HepG2 (cell line): ENCODE measurements at regions not wholly inside any gene's neighbourhood (a gene's known extent, or its start where the extent isn't known, plus 50 kb on each side); places are given as distances from the start of the nearest gene placed in this dataset.

ENCODE experiments used
- ATAC-seq: fragments of 200-7000 bp; cut with Tn5 transposase; 3 replicates; pipeline ENCODE4 v1.9.1; 2020; ENCODE audit warnings: mild to moderate bottlenecking, moderate library complexity
- BruUV-seq: library from RNA; stranded (reverse); fragments of 400-500 nt; replicated peaks from 2 replicates; lab custom pipeline; 2021; lab: Mats Ljungman, UMichigan
- CTCF ChIA-PET: fragments of 300-600 bp; formaldehyde crosslinking; extraction: SDS; loops from one replicate; lab custom pipeline; 2021; ENCODE audit warnings: low total read pairs, inconsistent platforms, low intra/inter-chr PET ratio; lab: Yijun Ruan, JAX
- POLR2A ChIA-PET: fragments of 350-600 bp; sonication (Branson Sonifier 250); formaldehyde crosslinking; loops from one replicate; lab custom pipeline; 2020; ENCODE audit warnings: antibody characterized with exemption, inconsistent platforms; lab: Yijun Ruan, JAX
- DNase-seq: peaks from one replicate; pipeline ENCODE4 v3.0.0-alpha.2; 2015; ENCODE audit warnings: low spot score
- FAIRE-seq: peaks from 3 replicates; lab custom pipeline; 2011; peaks lifted over from hg19 to GRCh38; lab: Jason Lieb, UNC
- H2AFZ ChIP-seq: one replicate; pipeline ENCODE4 v1.6.1; 2011; ENCODE audit warnings: low read length, inconsistent platforms
- H3K27ac ChIP-seq: fragments of 300-600 bp; 3 replicates; pipeline ENCODE4 v1.8.0; 2011; ENCODE audit warnings: mixed run types, mild to moderate bottlenecking, mixed read lengths, low read length, inconsistent platforms; ENCODE audit not compliant: insufficient read depth; ENCODE audit errors: extremely low read length
- H3K27me3 ChIP-seq, 2 experiments: fragments of 200-600 bp in 1 of 2; 2 replicates in 1 of 2; 3 replicates in 1 of 2; pipeline versions ENCODE4 v1.6.0 to v1.8.0; 2011; ENCODE audit warnings: low read length in 2 of 2, mild to moderate bottlenecking in 2 of 2, moderate library complexity in 2 of 2, inconsistent platforms in 1 of 2; ENCODE audit not compliant: insufficient read depth in 2 of 2, control insufficient read depth in 1 of 2
- H3K36me3 ChIP-seq, 2 experiments: fragments of 200-600 bp in 1 of 2; replicated peaks in 1 of 2; 2 replicates in 1 of 2; 3 replicates in 1 of 2; pipeline versions ENCODE4 v1.5.1 to v1.8.0; 2011; ENCODE audit warnings: low read length in 2 of 2, inconsistent platforms in 1 of 2; ENCODE audit not compliant: insufficient read depth in 2 of 2, control insufficient read depth in 1 of 2
- H3K4me1 ChIP-seq: 2 replicates; pipeline ENCODE4 v1.5.1; 2012; ENCODE audit warnings: low read length, inconsistent platforms; ENCODE audit not compliant: insufficient read depth
- H3K4me2 ChIP-seq: 2 replicates; pipeline ENCODE4 v1.6.0; 2011; ENCODE audit warnings: low read depth, low read length, inconsistent platforms
- H3K4me3 ChIP-seq, 3 experiments: fragments of 200-600 bp in 1 of 3; sonication (generic), shearing (Covaris generic) in 1 of 3; replicated peaks in 1 of 3; 2 replicates each; pipeline ENCODE4 v1.5.1; 2011 to 2016; ENCODE audit warnings: low read length in 3 of 3, inconsistent platforms in 2 of 3, low read depth in 2 of 3, mild to moderate bottlenecking in 2 of 3, control low read depth in 1 of 3, mixed read lengths in 1 of 3; ENCODE audit not compliant: insufficient read depth in 1 of 3
- H3K79me2 ChIP-seq: one replicate; pipeline ENCODE4 v1.6.1; 2011; ENCODE audit warnings: low read length, inconsistent platforms; ENCODE audit not compliant: insufficient read depth
- H3K9ac ChIP-seq: 2 replicates; pipeline ENCODE4 v1.6.0; 2011; ENCODE audit warnings: mild to moderate bottlenecking, low read depth, low read length, inconsistent platforms; ENCODE audit not compliant: insufficient read depth
- H3K9me3 ChIP-seq: 2 replicates; pipeline ENCODE4 v1.5.1; 2012; ENCODE audit warnings: mild to moderate bottlenecking, low read length
- H4K20me1 ChIP-seq: 2 replicates; pipeline ENCODE4 v1.6.0; 2011; ENCODE audit warnings: inconsistent platforms, mild to moderate bottlenecking, low read length, moderate library complexity; ENCODE audit not compliant: insufficient read depth
- CBX1 ChIP-seq: IDR thresholded peaks from one replicate; pipeline ENCODE4 v1.6.1; 2016; ENCODE audit warnings: antibody characterized with exemption, low read depth
- EEA1 ChIP-seq: sonication (generic); formaldehyde crosslinking; IDR thresholded peaks from 2 replicates; pipeline ENCODE4 v1.5.1; 2020; ENCODE audit warnings: mild to moderate bottlenecking, missing genetic modification reagents, borderline replicate concordance
- ESRRA ChIP-seq: sonication (generic); formaldehyde crosslinking; IDR thresholded peaks from 2 replicates; pipeline ENCODE4 v1.5.1; 2020; ENCODE audit warnings: mild to moderate bottlenecking, low read depth, missing genetic modification reagents
- HMG20B ChIP-seq: conservative IDR thresholded peaks from 2 replicates; pipeline ENCODE4 v1.6.1; 2016; ENCODE audit warnings: missing genetic modification reagents, missing compliant biosample characterization
- NFE2L1 ChIP-seq: sonication (generic); formaldehyde crosslinking; IDR thresholded peaks from 2 replicates; pipeline ENCODE4 v1.4.0; 2020; ENCODE audit warnings: missing genetic modification reagents, mild to moderate bottlenecking, borderline replicate concordance
- ZNF143 ChIP-seq: sonication (generic); formaldehyde crosslinking; IDR thresholded peaks from 2 replicates; pipeline ENCODE4 v1.4.0; 2020; ENCODE audit warnings: missing genetic modification reagents
- ZNF563 ChIP-seq: sonication (generic); formaldehyde crosslinking; IDR thresholded peaks from 2 replicates; pipeline ENCODE4 v1.8.0; 2022; ENCODE audit warnings: mild to moderate bottlenecking, moderate library complexity, missing genetic modification reagents
- ZNF761 ChIP-seq: sonication (generic); formaldehyde crosslinking; conservative IDR thresholded peaks from 2 replicates; pipeline ENCODE4 v1.4.0; 2020; ENCODE audit warnings: mild to moderate bottlenecking, missing genetic modification reagents
- ZSCAN31 ChIP-seq: sonication (generic); formaldehyde crosslinking; IDR thresholded peaks from 2 replicates; pipeline ENCODE4 v1.5.0; 2020; ENCODE audit warnings: low read depth, mild to moderate bottlenecking, missing genetic modification reagents
- WGBS: methylation state at CpG from one replicate; pipeline ENCODE4 v1.1.6; 2017; ENCODE audit warnings: low lambda C conversion rate; 5-methylcytosine and 5-hydroxymethylcytosine counted together
- in situ Hi-C: cut with HindIII; loops from 2 replicates; pipeline ENCODE4 v1.10.0; 2017; ENCODE audit warnings: low pct_unique_long_range_greater_than_20kb; ENCODE audit not compliant: extremely low pct_ligation_motif_present
- intact Hi-C: fragments of 100-400 bp; cut with micrococcal nuclease; formaldehyde crosslinking; loops from one replicate; pipeline ENCODE4 v1.10.0; 2022; ENCODE audit not compliant: unreplicated experiment
- TF ChIP-seq, protein P1 (sequence below): sonication (generic); formaldehyde crosslinking; IDR thresholded peaks from 2 replicates; pipeline ENCODE4 v1.9.0; 2021; ENCODE audit warnings: missing genetic modification reagents, borderline replicate concordance
- TF ChIP-seq, protein P2 (sequence below): sonication (generic); formaldehyde crosslinking; IDR thresholded peaks from 2 replicates; pipeline ENCODE4 v1.5.1; 2020; ENCODE audit warnings: missing genetic modification reagents, mild to moderate bottlenecking, borderline replicate concordance
- TF ChIP-seq, protein P3 (sequence below): sonication (generic); formaldehyde crosslinking; IDR thresholded peaks from 2 replicates; pipeline ENCODE4 v1.5.1; 2020; ENCODE audit warnings: mild to moderate bottlenecking, missing genetic modification reagents, moderate library complexity

DNA sequence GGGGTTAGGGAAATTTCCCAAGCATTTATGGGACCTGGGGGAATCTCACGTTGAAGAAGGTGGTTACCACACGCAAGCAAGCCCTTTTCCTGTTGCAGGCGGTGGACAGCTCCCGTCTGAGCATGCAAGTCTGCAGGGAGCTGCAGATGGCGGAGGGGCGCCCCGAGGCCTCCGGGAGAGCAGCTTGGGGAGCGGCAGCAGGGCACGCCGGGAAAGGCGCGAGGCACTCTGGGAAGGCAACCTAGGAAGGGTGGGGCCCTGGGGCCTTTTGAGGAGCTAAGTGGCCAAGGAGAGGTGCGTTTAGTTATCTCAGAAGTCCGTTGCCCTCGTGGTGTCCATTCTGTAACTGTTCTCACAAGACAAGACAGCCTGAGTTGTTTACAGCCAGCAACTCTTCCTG, 57.0 kb upstream of the SLC25A4 start:
- H3K36me3 ChIP-seq, result no peaks in the 10 kb centered on the region
- intact Hi-C loops, result no loop called here
- DNase-seq, result no peak
- no peaks in the 10 kb centered on the region for H3K79me2 ChIP-seq
- no peaks in the 10 kb centered on the region for H3K9me3 ChIP-seq
- H3K4me3 ChIP-seq, result no peak overlapping the region
- CTCF ChIA-PET, result no interaction called here
- POLR2A ChIA-PET, result no interaction called here
- H3K27ac ChIP-seq, result no peak overlapping the region
- H3K4me1 ChIP-seq, result no peaks in the 10 kb centered on the region
- no peak for ATAC-seq
- 0 out of 2 replicates have a peak overlapping the region, but pooled peaks have one; percentile 18 for H3K4me2 ChIP-seq
- no peak overlapping the region for H2AFZ ChIP-seq
- H3K9ac ChIP-seq, result no peak overlapping the region
- no peaks in the 10 kb centered on the region for H4K20me1 ChIP-seq
- in situ Hi-C loops, result no loop called here
- WGBS, result 50% methylated on average over 13 of the region's 16 CpGs
- no peak for FAIRE-seq
- BruUV-seq, result no TSS peak
- H3K27me3 ChIP-seq, result peaks cover 0 to 8% of the 10 kb centered on the region in 2 experiments; a peak in 1 of 5 replicates
- peak; percentile 68; the same call in 1 of the 2 replicates for TF ChIP-seq ZNF143 (CRISPR knock-in tag)
- no peak for TF ChIP-seq HMG20B
- no peak for TF ChIP-seq CBX1
- TF ChIP-seq, protein P1, sequence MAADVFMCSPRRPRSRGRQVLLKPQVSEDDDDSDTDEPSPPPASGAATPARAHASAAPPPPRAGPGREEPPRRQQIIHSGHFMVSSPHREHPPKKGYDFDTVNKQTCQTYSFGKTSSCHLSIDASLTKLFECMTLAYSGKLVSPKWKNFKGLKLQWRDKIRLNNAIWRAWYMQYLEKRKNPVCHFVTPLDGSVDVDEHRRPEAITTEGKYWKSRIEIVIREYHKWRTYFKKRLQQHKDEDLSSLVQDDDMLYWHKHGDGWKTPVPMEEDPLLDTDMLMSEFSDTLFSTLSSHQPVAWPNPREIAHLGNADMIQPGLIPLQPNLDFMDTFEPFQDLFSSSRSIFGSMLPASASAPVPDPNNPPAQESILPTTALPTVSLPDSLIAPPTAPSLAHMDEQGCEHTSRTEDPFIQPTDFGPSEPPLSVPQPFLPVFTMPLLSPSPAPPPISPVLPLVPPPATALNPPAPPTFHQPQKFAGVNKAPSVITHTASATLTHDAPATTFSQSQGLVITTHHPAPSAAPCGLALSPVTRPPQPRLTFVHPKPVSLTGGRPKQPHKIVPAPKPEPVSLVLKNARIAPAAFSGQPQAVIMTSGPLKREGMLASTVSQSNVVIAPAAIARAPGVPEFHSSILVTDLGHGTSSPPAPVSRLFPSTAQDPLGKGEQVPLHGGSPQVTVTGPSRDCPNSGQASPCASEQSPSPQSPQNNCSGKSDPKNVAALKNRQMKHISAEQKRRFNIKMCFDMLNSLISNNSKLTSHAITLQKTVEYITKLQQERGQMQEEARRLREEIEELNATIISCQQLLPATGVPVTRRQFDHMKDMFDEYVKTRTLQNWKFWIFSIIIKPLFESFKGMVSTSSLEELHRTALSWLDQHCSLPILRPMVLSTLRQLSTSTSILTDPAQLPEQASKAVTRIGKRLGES, result no peak
- TF ChIP-seq EEA1, result no peak
- no peak for TF ChIP-seq NFE2L1 (CRISPR knock-in tag)
- TF ChIP-seq, protein P2, sequence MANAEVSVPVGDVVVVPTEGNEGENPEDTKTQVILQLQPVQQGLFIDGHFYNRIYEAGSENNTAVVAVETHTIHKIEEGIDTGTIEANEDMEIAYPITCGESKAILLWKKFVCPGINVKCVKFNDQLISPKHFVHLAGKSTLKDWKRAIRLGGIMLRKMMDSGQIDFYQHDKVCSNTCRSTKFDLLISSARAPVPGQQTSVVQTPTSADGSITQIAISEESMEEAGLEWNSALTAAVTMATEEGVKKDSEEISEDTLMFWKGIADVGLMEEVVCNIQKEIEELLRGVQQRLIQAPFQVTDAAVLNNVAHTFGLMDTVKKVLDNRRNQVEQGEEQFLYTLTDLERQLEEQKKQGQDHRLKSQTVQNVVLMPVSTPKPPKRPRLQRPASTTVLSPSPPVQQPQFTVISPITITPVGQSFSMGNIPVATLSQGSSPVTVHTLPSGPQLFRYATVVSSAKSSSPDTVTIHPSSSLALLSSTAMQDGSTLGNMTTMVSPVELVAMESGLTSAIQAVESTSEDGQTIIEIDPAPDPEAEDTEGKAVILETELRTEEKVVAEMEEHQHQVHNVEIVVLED (CRISPR knock-in tag), result no peak
- no peak for TF ChIP-seq ESRRA (CRISPR knock-in tag)
- TF ChIP-seq ZNF761 (CRISPR knock-in tag), result no peak
- TF ChIP-seq, protein P3, sequence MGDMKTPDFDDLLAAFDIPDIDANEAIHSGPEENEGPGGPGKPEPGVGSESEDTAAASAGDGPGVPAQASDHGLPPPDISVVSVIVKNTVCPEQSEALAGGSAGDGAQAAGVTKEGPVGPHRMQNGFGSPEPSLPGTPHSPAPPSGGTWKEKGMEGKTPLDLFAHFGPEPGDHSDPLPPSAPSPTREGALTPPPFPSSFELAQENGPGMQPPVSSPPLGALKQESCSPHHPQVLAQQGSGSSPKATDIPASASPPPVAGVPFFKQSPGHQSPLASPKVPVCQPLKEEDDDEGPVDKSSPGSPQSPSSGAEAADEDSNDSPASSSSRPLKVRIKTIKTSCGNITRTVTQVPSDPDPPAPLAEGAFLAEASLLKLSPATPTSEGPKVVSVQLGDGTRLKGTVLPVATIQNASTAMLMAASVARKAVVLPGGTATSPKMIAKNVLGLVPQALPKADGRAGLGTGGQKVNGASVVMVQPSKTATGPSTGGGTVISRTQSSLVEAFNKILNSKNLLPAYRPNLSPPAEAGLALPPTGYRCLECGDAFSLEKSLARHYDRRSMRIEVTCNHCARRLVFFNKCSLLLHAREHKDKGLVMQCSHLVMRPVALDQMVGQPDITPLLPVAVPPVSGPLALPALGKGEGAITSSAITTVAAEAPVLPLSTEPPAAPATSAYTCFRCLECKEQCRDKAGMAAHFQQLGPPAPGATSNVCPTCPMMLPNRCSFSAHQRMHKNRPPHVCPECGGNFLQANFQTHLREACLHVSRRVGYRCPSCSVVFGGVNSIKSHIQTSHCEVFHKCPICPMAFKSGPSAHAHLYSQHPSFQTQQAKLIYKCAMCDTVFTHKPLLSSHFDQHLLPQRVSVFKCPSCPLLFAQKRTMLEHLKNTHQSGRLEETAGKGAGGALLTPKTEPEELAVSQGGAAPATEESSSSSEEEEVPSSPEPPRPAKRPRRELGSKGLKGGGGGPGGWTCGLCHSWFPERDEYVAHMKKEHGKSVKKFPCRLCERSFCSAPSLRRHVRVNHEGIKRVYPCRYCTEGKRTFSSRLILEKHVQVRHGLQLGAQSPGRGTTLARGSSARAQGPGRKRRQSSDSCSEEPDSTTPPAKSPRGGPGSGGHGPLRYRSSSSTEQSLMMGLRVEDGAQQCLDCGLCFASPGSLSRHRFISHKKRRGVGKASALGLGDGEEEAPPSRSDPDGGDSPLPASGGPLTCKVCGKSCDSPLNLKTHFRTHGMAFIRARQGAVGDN (CRISPR knock-in tag), result peak; percentile 45; the same call in 1 of the 2 replicates
- 0 out of 2 replicates have a peak, but pooled peaks have one; percentile 28 for TF ChIP-seq ZNF563 (CRISPR knock-in tag)
- TF ChIP-seq ZSCAN31 (CRISPR knock-in tag), result no peak
